Stimulated activated CD4-positive, alpha-beta T cell treated with anti-CD3 and anti-CD28 coated beads, Interleukin-12 subunit alpha, Interleukin-12 subunit beta, amount 100 ng/mL, for 4 hours (primary cell): ENCODE measurements at regions not wholly inside any gene's neighbourhood (a gene's known extent, or its start where the extent isn't known, plus 50 kb on each side); places are given as distances from the start of the nearest gene placed in this dataset.
"Not testable (repeated sequence)": the region's sequence is repeated elsewhere in the genome, so short reads cannot be mapped to it uniquely, and the experiment has no call there.

Experiments used
- DNase-seq: peaks from one replicate; pipeline ENCODE4 v3.0.0-alpha.2; 2020

- DNase-seq: no peak
Measured at GRCh38 chr10:117797296-117797695, 249.4 kb downstream of the RAB11FIP2 start.

- no peak for DNase-seq
Measured at GRCh38 chr10:117801691-117802090, 245.1 kb downstream of the RAB11FIP2 start.

DNA sequence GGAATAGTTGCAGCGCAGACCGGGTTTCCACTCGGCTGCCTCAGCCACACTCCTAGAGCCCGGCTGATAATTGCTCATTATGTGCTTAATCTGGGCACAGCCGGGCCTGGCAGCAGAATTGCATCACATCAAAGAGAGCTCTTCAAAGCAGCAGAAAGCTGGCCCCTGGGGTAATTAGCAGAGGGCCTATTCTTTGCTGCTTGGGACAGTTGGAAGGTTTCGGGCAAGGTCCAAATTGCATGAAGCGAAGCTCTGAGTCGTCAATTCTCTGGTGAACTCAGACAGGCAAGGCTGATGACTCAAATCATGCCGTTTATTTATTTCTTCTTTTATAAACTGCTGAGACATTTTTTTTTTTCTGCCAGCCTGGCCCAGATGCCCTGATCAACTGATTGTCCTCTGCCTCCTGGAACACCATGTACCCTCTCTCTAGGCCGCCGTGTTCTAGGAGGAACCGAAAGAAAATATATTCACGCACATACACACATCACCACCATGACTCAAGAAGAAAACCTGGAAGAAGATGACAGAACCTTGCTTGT lies 242.2 kb downstream of the RAB11FIP2 start:
- DNase-seq: no peak

- no peak for DNase-seq
Measured at GRCh38 chr10:117805139-117805538, 241.6 kb downstream of the RAB11FIP2 start.

DNA sequence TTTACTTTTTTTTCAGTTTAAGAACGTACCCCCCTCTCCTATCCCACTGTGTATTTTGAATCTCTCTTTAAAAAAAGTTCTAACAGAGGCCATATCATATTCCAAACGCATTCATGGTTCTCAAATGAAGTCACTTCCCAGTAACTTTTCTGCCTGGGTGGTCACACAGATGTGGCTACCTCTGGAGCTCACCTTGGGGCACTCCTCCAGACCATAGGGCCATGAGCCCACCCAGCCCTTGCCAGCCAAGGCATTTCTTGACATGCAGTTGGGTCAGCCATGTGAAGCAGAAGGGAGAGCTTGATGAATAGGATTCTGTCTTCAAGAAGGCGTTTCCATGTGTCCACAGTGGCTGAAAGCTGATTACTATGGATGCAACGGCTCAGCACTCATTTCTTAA lies 239.3 kb downstream of the RAB11FIP2 start:
- no peak for DNase-seq

DNA sequence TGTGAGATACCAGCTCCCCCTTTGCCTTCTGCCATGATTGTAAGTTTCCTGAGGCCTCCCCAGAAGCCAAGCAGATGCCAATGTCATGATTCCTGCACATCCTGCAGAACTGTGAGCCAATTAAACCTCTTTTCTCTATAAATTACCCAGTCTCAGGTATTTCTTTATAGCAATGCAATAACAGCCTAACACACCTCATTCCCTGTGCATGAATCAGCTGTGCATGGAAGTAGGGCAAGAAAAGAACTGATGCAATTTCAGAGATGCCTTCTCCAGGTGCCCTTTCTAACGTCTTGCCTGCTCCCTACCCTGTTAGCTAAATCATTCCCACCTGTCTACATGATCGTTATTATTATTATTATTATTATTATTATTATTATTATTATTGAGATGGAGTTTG lies 230.9 kb downstream of the RAB11FIP2 start:
- DNase-seq: not testable (repeated sequence)

DNA sequence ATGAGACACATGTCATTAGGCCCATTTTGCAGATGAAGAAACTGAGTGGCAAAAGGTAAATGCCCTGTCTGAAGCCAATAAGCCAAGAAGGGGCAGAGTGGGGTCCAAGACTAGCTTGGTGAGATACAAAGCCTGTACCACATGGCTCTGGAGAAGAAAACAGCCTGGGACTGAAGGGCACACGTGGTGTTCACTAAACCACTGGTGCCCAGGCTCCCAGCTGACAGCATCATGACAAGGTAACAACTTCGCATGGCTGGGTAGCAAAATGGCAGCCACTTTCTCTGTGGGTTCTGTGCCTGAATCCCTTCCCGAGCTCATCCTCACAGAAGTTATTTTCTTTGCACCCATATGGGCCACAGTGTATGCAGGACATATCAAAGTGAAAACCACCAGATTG lies 229.6 kb downstream of the RAB11FIP2 start:
- no peak for DNase-seq

DNA sequence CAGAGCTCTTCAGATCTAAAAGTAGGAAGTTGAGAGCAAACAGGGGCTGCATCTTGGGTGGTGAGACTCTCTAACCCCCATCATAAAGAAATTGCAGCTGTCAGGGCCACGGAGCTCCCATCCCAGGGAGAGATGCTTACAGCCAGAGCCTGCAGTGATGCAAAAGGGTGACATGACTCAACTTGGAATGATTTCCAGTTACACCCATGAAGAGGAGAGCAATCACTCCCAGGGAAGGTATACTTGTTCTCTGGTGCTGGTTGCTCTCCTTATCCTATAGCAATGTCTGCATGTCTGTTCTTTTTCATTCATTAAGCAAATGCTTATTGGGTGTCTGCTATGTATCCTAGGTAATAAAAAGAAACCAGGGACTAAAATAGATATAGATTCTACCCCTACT lies 228.0 kb downstream of the RAB11FIP2 start:
- DNase-seq: no peak

GRCh38 chr10:117819304-117819703 lies 227.4 kb downstream of the RAB11FIP2 start:
- DNase-seq: no peak

DNA sequence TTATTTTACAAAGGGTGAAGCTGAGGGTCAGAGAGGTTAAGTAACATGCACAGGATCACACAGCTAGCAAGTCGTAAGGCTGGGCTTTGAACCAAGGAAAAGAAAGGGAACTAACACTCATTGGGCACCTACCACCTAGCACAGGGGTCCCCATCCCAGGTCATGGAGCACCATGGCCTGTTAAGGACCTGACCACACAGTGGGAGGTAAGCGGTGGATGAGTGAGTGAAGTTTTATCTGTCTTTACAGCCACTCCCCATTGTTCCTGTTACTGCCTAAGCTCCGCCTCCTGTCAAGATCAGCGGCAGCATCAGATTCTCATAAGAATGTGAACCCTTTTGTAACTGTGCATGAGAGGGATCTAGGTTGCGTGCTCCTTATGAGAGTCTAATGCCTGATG lies 222.8 kb downstream of the RAB11FIP2 start:
- no peak for DNase-seq

GRCh38 chr10:117830205-117830604 lies 216.5 kb downstream of the RAB11FIP2 start:
- DNase-seq: no peak

GRCh38 chr10:117830787-117831212 lies 215.9 kb downstream of the RAB11FIP2 start:
- DNase-seq: no peak

DNA sequence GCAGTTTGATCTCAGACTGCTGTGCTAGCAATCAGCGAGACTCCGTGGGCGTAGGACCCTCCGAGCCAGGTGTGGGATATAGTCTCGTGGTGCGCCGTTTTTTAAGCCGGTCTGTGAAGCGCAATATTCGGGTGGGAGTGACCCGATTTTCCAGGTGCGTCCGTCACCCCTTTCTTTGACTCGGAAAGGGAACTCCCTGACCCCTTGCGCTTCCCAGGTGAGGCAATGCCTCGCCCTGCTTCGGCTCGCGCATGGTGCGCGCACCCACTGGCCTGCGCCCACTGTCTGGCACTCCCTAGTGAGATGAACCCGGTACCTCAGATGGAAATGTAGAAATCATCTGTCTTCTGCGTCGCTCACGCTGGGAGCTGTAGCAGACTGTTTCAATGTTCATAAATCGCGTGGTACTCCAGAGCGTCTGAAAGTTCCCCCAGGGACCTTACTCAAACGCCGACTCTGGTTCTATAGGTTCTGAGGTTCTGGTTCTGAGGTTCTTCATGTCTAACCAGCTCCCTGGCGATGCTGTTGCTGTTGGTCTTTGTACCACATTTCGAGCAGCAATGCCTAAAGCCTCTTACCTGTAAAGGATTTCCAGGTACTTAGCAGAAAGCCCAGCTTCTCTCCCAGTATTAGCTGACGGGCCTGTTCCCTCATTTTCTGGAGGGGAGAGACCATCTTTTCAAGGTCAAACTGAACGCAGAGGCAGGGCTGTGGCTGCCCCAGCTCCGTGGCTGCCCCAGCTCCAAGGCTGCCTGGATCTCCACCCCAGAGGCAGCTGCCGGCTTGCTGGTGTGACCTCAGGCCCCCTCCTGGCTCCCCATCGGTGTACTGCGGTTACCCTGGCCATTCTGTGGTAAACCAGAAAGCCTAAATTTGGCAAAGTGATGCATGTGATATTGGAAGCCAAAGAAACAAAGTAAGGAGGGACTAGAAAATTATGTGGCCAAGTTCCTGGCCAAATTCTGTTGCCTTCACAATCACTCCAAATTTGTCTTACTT lies 207.9 kb downstream of the RAB11FIP2 start:
- DNase-seq: not testable (repeated sequence)

DNA sequence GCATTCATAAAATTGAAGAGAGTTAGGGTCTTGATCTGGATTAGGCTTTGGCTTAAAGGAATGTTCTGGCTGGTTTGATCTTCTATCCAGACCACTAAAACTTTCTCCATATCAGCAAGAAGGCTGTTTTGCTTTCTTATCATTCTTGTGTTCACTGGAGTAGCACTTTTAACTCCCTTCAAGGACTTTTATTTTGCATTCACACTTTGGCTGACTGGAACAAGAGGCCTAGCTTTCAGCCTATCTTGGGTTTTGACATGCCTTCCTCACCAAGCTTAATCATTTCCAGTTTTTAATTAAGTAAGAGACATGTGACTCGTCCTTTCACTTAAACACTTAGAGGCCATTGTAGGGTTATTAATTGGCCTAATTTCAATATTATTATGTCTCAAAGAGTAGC lies 190.3 kb downstream of the RAB11FIP2 start:
- not testable (repeated sequence) for DNase-seq

- DNase-seq: no peak
Measured at GRCh38 chr10:117860135-117860534, 186.6 kb downstream of the RAB11FIP2 start.

DNA sequence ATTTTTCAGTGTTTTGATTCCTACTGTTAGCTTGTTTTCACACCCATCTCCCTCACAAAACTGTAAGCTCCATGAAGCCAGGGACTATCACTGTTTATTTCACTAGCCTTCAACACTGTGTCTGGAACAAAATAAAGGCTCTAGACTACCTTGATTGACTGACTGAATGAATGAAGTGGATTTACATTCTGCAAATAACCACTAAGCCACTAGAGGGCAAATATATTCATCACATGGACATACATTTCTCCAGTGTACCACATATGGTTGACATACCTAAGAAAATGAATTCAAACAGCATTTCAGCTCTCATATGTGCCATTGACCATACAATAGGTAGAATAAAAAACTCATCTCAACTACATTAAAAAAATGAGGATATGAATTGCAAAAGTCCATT lies 185.9 kb downstream of the RAB11FIP2 start:
- no peak for DNase-seq

DNA sequence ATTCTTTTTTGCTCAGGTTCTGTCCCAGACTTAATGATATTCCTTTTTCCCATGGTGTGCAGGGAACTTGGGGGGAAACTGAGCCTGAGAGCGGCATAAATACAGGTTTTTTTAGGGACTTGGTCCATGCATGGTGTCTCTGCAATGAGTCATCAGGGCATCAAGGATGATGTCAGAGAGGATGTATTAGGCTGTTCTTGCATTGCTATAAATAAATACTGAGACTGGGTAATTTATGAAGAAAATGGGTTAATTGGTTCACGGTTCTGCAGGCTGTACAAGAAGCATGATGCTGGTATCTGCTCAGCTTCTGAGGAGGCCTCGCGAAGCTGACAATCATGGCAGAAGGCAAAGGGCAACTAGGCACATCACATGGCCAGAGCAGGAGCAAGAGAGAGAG lies 185.4 kb downstream of the RAB11FIP2 start:
- no peak for DNase-seq

DNA sequence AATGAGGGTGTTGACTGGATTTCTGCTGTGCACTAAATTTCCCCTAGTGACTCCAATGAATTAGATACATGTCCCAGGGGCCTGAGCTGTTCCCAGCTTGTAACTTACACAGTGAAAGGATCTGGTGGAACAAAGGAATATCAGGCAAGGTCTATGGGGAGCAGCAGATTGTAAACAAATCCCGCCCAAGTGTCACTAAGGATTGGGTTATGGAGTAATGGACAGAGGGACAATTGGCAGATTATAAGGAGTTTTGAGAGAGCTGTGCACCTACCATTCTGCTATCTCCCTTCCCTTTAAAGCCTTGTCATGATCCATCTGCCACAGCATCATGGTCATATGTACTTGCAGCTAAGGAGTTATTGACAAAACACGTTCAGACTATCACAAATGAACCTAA lies 183.0 kb downstream of the RAB11FIP2 start:
- DNase-seq: no peak

DNA sequence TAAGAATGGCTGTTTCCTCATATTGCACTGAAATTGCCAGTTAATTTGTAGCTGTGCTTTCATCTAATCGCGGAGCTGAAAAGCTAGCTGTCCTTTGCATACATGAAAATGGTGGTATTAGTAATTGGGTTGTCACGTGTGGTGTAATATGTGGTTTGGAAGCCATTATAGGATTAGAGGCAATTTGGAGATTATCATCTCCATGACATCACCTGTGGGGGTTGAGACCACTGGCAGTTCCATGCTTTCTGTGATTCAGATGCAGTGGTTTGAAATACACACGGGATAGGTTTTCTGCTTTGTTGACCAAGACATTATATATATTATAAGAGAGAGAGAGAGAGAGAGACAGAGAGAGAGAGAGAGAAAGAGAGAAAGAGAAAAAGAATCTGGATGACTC lies 180.8 kb downstream of the RAB11FIP2 start:
- no peak for DNase-seq

GRCh38 chr10:117868151-117868550 lies 178.6 kb downstream of the RAB11FIP2 start:
- DNase-seq: no peak

- no peak for DNase-seq
Measured at GRCh38 chr10:117875793-117876192, 170.9 kb downstream of the RAB11FIP2 start.

- DNase-seq: no peak
Measured at GRCh38 chr10:117876210-117876609, 170.5 kb downstream of the RAB11FIP2 start.

GRCh38 chr10:117878626-117879025 lies 168.1 kb downstream of the RAB11FIP2 start:
- DNase-seq: no peak

GRCh38 chr10:117884093-117884492 lies 162.6 kb downstream of the RAB11FIP2 start:
- no peak for DNase-seq
